Breast epithelium (tissue), 3 donors: ENCODE measurements at regions not wholly inside any gene's neighbourhood (a gene's known extent, or its start where the extent isn't known, plus 50 kb on each side); places are given as distances from the start of the nearest gene placed in this dataset.

ENCODE experiments used
- CTCF ChIP-seq, 3 donors: fragments of 450-650 bp; IDR thresholded peaks; one replicate each; pipeline ENCODE4 v1.5.1; 2016 to 2017; ENCODE audit warnings: antibody characterized with exemption in 3 of 3, mild to moderate bottlenecking in 3 of 3, moderate library complexity in 3 of 3
- POLR2A ChIP-seq: fragments of 450-650 bp; IDR thresholded peaks from one replicate; pipeline ENCODE4 v1.6.1; 2016; ENCODE audit warnings: antibody characterized with exemption, mild to moderate bottlenecking, moderate library complexity
- POLR2AphosphoS5 ChIP-seq, 3 donors: sonication (generic); formaldehyde crosslinking; IDR thresholded peaks; one replicate each; pipeline ENCODE4 v1.6.1; 2017; ENCODE audit warnings: antibody characterized with exemption in 3 of 3

- no peak for TF ChIP-seq CTCF (IDR thresholded peaks at IDR 0.05)
- TF ChIP-seq POLR2A: no peak
- no peak for TF ChIP-seq POLR2AphosphoS5 (IDR thresholded peaks at IDR 0.05)
Measured at GRCh38 chr9:99350461-99350860, 128.4 kb downstream of the SEC61B start.
